Fibroblast of villous mesenchyme (primary cell): ENCODE measurements at regions not wholly inside any gene's neighbourhood (a gene's known extent, or its start where the extent isn't known, plus 50 kb on each side); places are given as distances from the start of the nearest gene placed in this dataset.

ENCODE experiments used
- DNase-seq: peaks from one replicate; pipeline ENCODE4 v3.0.0-alpha.2; 2010; ENCODE audit warnings: low read depth
- H3K4me3 ChIP-seq: 2 replicates; pipeline ENCODE4 v1.5.1; 2011; ENCODE audit warnings: low read depth, mild to moderate bottlenecking, low read length
- CTCF ChIP-seq: IDR thresholded peaks from 2 replicates; pipeline ENCODE4 v1.5.1; 2012; ENCODE audit warnings: low read depth, mild to moderate bottlenecking, low read length; ENCODE audit not compliant: insufficient read depth

GRCh38 chr15:96171853-96172296 lies 158.6 kb upstream of the NR2F2 start:
- no peak overlapping the region for H3K4me3 ChIP-seq
- DNase-seq = peak; percentile 70
- TF ChIP-seq CTCF = no peak

- DNase-seq = no peak
- no peak for TF ChIP-seq CTCF
- no peak overlapping the region for H3K4me3 ChIP-seq
Measured at GRCh38 chr15:96172417-96172816, 158.1 kb upstream of the NR2F2 start.

GRCh38 chr15:96176831-96177230 lies 153.7 kb upstream of the NR2F2 start:
- TF ChIP-seq CTCF = no peak
- no peak for DNase-seq
- no peak overlapping the region for H3K4me3 ChIP-seq

- no peak overlapping the region for H3K4me3 ChIP-seq
- TF ChIP-seq CTCF = no peak
- DNase-seq = no peak
Measured at GRCh38 chr15:96177279-96177678, 153.2 kb upstream of the NR2F2 start.

- no peak overlapping the region for H3K4me3 ChIP-seq
- DNase-seq = no peak
- no peak for TF ChIP-seq CTCF
Measured at GRCh38 chr15:96180087-96180748, 150.3 kb upstream of the NR2F2 start.

- no peak for DNase-seq
- no peak overlapping the region for H3K4me3 ChIP-seq
- TF ChIP-seq CTCF = no peak
Measured at GRCh38 chr15:96181217-96181616, 149.3 kb upstream of the NR2F2 start.

GRCh38 chr15:96181873-96182301 lies 148.6 kb upstream of the NR2F2 start:
- H3K4me3 ChIP-seq = no peak overlapping the region
- DNase-seq = peak; percentile 97

More at GRCh38 chr15:96181873-96182301, 148.6 kb upstream of the NR2F2 start:
- no peak for TF ChIP-seq CTCF
